Kidney glomerular epithelial cell (primary cell): ENCODE measurements at regions not wholly inside any gene's neighbourhood (a gene's known extent, or its start where the extent isn't known, plus 50 kb on each side); places are given as distances from the start of the nearest gene placed in this dataset.
A peak's percentile ranks its signal among the peaks of the same experiment; 100 is the strongest.

Experiments
- DNase-seq: peaks from one replicate; lab custom pipeline; 2025; lab: John Stamatoyannopoulos, UW

DNA sequence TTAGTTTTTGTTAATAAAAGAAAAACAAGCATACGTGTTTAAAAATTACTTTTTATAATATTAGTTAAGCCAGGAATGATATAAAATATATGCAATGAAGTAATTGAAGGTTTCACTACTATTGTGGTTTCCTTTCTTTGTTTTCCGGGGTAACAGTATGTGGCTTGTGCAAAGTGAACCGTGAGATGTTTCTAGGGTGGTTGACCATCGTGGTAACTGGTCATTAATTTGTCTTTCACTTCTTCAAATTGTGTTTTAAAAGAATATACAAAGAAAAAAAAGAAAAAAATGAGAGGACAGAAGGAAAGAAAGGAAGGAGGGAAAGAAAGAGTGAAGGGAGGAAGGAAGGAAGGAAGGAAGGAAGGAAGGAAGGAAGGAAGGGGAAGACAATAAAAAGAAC, 330.1 kb upstream of the CPXCR1 start:
- DNase-seq, result no peak

GRCh38 chrX:88424071-88424470, 323.0 kb upstream of the CPXCR1 start:
- no peak for DNase-seq

GRCh38 chrX:88424541-88424940, 322.5 kb upstream of the CPXCR1 start:
- DNase-seq, result no peak

DNA sequence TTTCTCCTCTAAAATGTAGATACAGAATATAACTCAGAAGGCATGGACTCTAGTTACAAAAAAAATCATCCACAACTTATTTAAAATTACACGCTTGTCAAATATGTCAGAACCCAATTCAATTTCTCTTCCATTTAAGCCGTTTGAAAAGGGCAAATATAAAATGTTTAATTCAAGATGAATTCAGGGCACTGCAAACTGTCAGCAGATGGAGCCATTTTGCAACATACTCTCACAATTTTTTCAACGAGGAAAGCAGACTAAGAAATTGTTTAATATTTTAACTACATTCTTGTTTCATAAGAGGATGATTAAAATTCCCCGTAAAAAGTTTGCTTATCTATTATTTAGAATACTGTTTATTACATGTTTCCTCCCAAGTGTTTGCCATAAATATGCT, 321.3 kb upstream of the CPXCR1 start:
- peak; percentile 0 for DNase-seq

- DNase-seq, result no peak
Measured at GRCh38 chrX:88437563-88437962, 309.5 kb upstream of the CPXCR1 start.

GRCh38 chrX:88438209-88438608, 308.8 kb upstream of the CPXCR1 start:
- no peak for DNase-seq

DNA sequence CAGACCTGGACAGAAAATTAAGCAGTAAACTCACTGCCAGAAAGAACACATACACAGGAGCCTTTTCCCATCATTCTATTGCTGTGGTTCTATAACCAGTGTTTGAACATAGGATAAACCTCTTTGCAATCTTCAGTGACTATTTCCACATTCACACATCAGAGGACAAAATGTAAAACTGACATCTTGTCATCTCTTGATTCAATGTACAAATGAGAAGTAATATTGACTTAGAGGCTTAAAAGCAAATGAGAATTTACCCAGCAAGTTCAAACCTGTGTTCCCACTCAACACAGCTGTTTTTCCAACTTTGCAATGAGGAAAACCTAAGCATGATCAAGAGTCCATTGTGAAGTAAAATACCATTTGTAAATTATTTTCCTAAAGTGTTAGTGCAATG, 307.1 kb upstream of the CPXCR1 start:
- DNase-seq, result no peak
